ENCODE measurements at regions not wholly inside any gene's neighbourhood (a gene's known extent, or its start where the extent isn't known, plus 50 kb on each side); places are given as distances from the start of the nearest gene placed in this dataset.

GRCh38 chr3:69442771-69443311 is 57.0 kb upstream of the FRMD4B start:
- no peak for DNase-seq (ENCODE audit: low read depth)

- DNase-seq (ENCODE audit: low read depth), result no peak
Observed at GRCh38 chr3:69441732-69442131, 55.8 kb upstream of the FRMD4B start.

GRCh38 chr3:69441040-69441439 is 55.2 kb upstream of the FRMD4B start:
- no peak for DNase-seq (ENCODE audit: low read depth)

- no peak for DNase-seq (ENCODE audit: low read depth)
Observed at GRCh38 chr3:69439643-69440270, 53.9 kb upstream of the FRMD4B start.

- no peak for DNase-seq (ENCODE audit: low read depth)
Observed at GRCh38 chr3:69438476-69438875, 52.6 kb upstream of the FRMD4B start.

- DNase-seq (ENCODE audit: low read depth), result no peak
Observed at GRCh38 chr3:69435274-69436265, 49.7 kb upstream of the FRMD4B start.
